H9 (cell line): ENCODE measurements at regions not wholly inside any gene's neighbourhood (a gene's known extent, or its start where the extent isn't known, plus 50 kb on each side); places are given as distances from the start of the nearest gene placed in this dataset.

Experiments
- DNase-seq: peaks from one replicate; pipeline ENCODE4 v3.0.0-alpha.2; 2017
- H2AFZ ChIP-seq: one replicate; pipeline ENCODE4 v1.6.1; 2013; ENCODE audit warnings: mild to moderate bottlenecking, low read length, control low read depth, moderate library complexity
- H2AK5ac ChIP-seq: 2 replicates; pipeline ENCODE4 v1.6.1; 2013; ENCODE audit warnings: low read length, control low read depth, mixed read lengths; ENCODE audit not compliant: insufficient read length
- H2BK120ac ChIP-seq: one replicate; pipeline ENCODE4 v1.6.1; 2013; ENCODE audit warnings: low read depth, mild to moderate bottlenecking, low read length, control low read depth, inconsistent platforms; ENCODE audit not compliant: poor library complexity, severe bottlenecking
- H2BK12ac ChIP-seq: 2 replicates; pipeline ENCODE4 v1.6.1; 2013; ENCODE audit warnings: low read length, control low read depth, mixed read lengths, low read depth; ENCODE audit not compliant: insufficient read length
- H2BK15ac ChIP-seq: 2 replicates; pipeline ENCODE4 v1.6.1; 2013; ENCODE audit warnings: low read depth, low read length, control low read depth
- H2BK20ac ChIP-seq: one replicate; pipeline ENCODE4 v1.6.1; 2013; ENCODE audit warnings: low read depth, mild to moderate bottlenecking, low read length, control low read depth, inconsistent platforms; ENCODE audit not compliant: poor library complexity, severe bottlenecking
- H2BK5ac ChIP-seq: 2 replicates; pipeline ENCODE4 v1.6.1; 2013; ENCODE audit warnings: low read length, control low read depth, mixed read lengths; ENCODE audit not compliant: insufficient read length
- H3K14ac ChIP-seq: 2 replicates; pipeline ENCODE4 v1.6.1; 2013; ENCODE audit warnings: low read length, control low read depth; ENCODE audit not compliant: insufficient read depth
- H3K18ac ChIP-seq: 2 replicates; pipeline ENCODE4 v1.6.1; 2013; ENCODE audit warnings: low read depth, mild to moderate bottlenecking, mixed read lengths, low read length, control low read depth; ENCODE audit not compliant: insufficient read length
- H3K23ac ChIP-seq: 2 replicates; pipeline ENCODE4 v1.6.1; 2013; ENCODE audit warnings: low read length, control low read depth, mixed read lengths, low read depth; ENCODE audit not compliant: insufficient read length
- H3K23me2 ChIP-seq: 2 replicates; pipeline ENCODE4 v1.6.1; 2013; ENCODE audit warnings: low read depth, mild to moderate bottlenecking, mixed read lengths, low read length, control low read depth; ENCODE audit not compliant: insufficient read length, poor library complexity, severe bottlenecking
- H3K27ac ChIP-seq: 2 replicates; pipeline ENCODE4 v1.5.1; 2013; ENCODE audit warnings: low read length, control low read depth, mixed read lengths, low read depth; ENCODE audit not compliant: insufficient read length
- H3K27me3 ChIP-seq: 2 replicates; pipeline ENCODE4 v1.6.1; 2013; ENCODE audit warnings: low read length, control low read depth, inconsistent platforms; ENCODE audit not compliant: insufficient read depth
- H3K4ac ChIP-seq: 2 replicates; pipeline ENCODE4 v1.6.1; 2013; ENCODE audit warnings: low read depth, mild to moderate bottlenecking, control low read depth, inconsistent platforms, low read length, moderate library complexity
- H3K4me1 ChIP-seq: 2 replicates; pipeline ENCODE4 v1.6.1; 2013; ENCODE audit warnings: low read length, control low read depth, inconsistent platforms; ENCODE audit not compliant: insufficient read depth
- H3K4me2 ChIP-seq: 2 replicates; pipeline ENCODE4 v1.6.1; 2013; ENCODE audit warnings: low read length, control low read depth, mixed read lengths; ENCODE audit not compliant: insufficient read length, insufficient read depth
- H3K56ac ChIP-seq: 2 replicates; pipeline ENCODE4 v1.6.1; 2013; ENCODE audit warnings: low read depth, mild to moderate bottlenecking, mixed read lengths, low read length, control low read depth; ENCODE audit not compliant: insufficient read length
- H3K79me1 ChIP-seq: 2 replicates; pipeline ENCODE4 v1.6.1; 2013; ENCODE audit warnings: low read depth, mild to moderate bottlenecking, moderate library complexity, low read length, control low read depth, inconsistent platforms; ENCODE audit not compliant: insufficient read depth, poor library complexity, severe bottlenecking
- H3K79me2 ChIP-seq: 2 replicates; pipeline ENCODE4 v1.6.1; 2013; ENCODE audit warnings: low read length, control low read depth, inconsistent platforms; ENCODE audit not compliant: insufficient read depth
- H3K9ac ChIP-seq: 2 replicates; pipeline ENCODE4 v1.6.1; 2013; ENCODE audit warnings: low read length, control low read depth, mixed read lengths; ENCODE audit not compliant: insufficient read length; ENCODE audit errors: extremely low read depth
- H3K9me3 ChIP-seq: one replicate; pipeline ENCODE4 v1.6.1; 2013; ENCODE audit warnings: low read depth, low read length, inconsistent platforms; ENCODE audit not compliant: control insufficient read depth
- H3T11ph ChIP-seq: one replicate; pipeline ENCODE4 v1.6.1; 2013; ENCODE audit warnings: mild to moderate bottlenecking, low read length, control low read depth, inconsistent platforms
- H4K20me1 ChIP-seq: one replicate; pipeline ENCODE4 v1.6.1; 2013; ENCODE audit not compliant: control insufficient read depth, insufficient read length, insufficient read depth
- H4K5ac ChIP-seq: 2 replicates; pipeline ENCODE4 v1.6.1; 2013; ENCODE audit warnings: low read depth, mild to moderate bottlenecking, mixed read lengths, low read length, control low read depth; ENCODE audit not compliant: insufficient read length
- H4K8ac ChIP-seq: replicated peaks from 2 replicates; pipeline ENCODE4 v1.6.1; 2013; ENCODE audit warnings: low read length, control low read depth, mixed read lengths, low read depth; ENCODE audit not compliant: insufficient read length
- H4K91ac ChIP-seq: 2 replicates; pipeline ENCODE4 v1.6.1; 2013; ENCODE audit warnings: low read depth, mild to moderate bottlenecking, moderate library complexity, mixed read lengths, low read length, control low read depth; ENCODE audit not compliant: insufficient read length
- H3K27ac Mint-ChIP-seq, 3 experiments: 2 replicates in 2 of 3; 3 replicates in 1 of 3; pipeline ENCODE4 v1.8.0; 2020 to 2021; ENCODE audit warnings: mixed read lengths in 3 of 3, mild to moderate bottlenecking in 1 of 3, moderate library complexity in 1 of 3
- H3K27me3 Mint-ChIP-seq: 2 replicates; pipeline ENCODE4 v1.8.0; 2021; ENCODE audit warnings: low read depth, mild to moderate bottlenecking, moderate library complexity, mixed read lengths
- H3K36me3 Mint-ChIP-seq, 3 experiments: 2 replicates in 2 of 3; 3 replicates in 1 of 3; pipeline ENCODE4 v1.8.0; 2020 to 2021; ENCODE audit warnings: low read depth in 3 of 3, mixed read lengths in 3 of 3; ENCODE audit not compliant: insufficient read depth in 1 of 3
- H3K4me1 Mint-ChIP-seq, 2 experiments: 2 replicates each; pipeline ENCODE4 v1.8.0; 2020; ENCODE audit warnings: mixed read lengths in 2 of 2
- H3K4me3 Mint-ChIP-seq, 2 experiments: 2 replicates in 1 of 2; 3 replicates in 1 of 2; pipeline ENCODE4 v1.8.0; 2020 to 2021; ENCODE audit warnings: mild to moderate bottlenecking in 2 of 2, mixed read lengths in 2 of 2, moderate library complexity in 1 of 2
- H3K9me3 Mint-ChIP-seq, 2 experiments: 2 replicates in 1 of 2; 3 replicates in 1 of 2; pipeline ENCODE4 v1.8.0; 2020; ENCODE audit warnings: mild to moderate bottlenecking in 2 of 2, mixed read lengths in 2 of 2, moderate library complexity in 1 of 2
- WGBS: extraction: QIAGEN DNeasy Blood & Tissue Kit; methylation state at CpG from one replicate; pipeline ENCODE4 v1.1.7; 2013; ENCODE audit warnings: missing lambda C conversion rate, low lambda C conversion rate, mixed read lengths; ENCODE audit not compliant: insufficient read length; ENCODE audit errors: extremely low coverage; 5-methylcytosine and 5-hydroxymethylcytosine counted together
- TF ChIP-seq, protein P1 (sequence below): fragments of 200-600 bp; sonication (generic); conservative IDR thresholded peaks from 3 replicates; pipeline ENCODE4 v1.8.0; 2021; ENCODE audit warnings: antibody characterized with exemption, mild to moderate bottlenecking

DNA sequence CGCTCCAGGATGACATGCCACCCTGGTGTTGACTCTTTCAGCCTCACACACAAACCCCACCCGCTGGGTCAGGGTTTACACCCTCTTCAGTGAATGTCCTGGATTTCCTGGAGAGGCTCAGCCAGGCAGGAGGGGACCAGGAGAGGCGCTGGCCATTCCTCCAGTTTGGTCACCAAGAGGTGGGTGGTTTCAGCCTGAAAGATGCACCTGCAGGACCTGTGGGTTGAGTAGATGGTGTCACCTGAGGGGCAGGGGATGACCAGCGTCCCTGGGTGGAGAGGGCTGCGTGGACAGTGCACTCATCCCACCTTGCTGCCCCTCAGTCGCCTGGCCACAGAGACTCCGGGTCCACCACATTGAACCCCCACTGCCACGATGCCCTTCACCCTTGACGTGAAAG lies 179.7 kb downstream of the ASMT start:
- Histone ChIP-seq H2AK5ac (no peak overlapping the region), H4K5ac (no peak overlapping the region), H3K23me2 (no peaks in the 10 kb centered on the region), H3K56ac (no peak overlapping the region), H2BK20ac (no peak overlapping the region), H4K91ac (no peak overlapping the region), H3K18ac (no peak overlapping the region), H4K8ac (no peak overlapping the region), H3K4ac (no peak overlapping the region), H3K23ac (no peak overlapping the region), H2BK5ac (no peak overlapping the region), H3K79me1 (no peaks in the 10 kb centered on the region), H2BK120ac (no peak overlapping the region), H3K27me3 (no peaks in the 10 kb centered on the region), H2BK15ac (no peak overlapping the region), H2AFZ (no peak overlapping the region), H3K14ac (no peak overlapping the region; the same call in 1 of the 2 replicates), H4K20me1 (no peaks in the 10 kb centered on the region), H3K79me2 (no peaks in the 10 kb centered on the region), H2BK12ac (no peak overlapping the region), H3K9me3 (no peaks in the 10 kb centered on the region), H3K4me2 (no peak overlapping the region), H3T11ph (no peak overlapping the region), H3K4me1 (no peaks in the 10 kb centered on the region), H3K27ac (no peak overlapping the region), H3K9ac (no peak overlapping the region)
- H3K4me3 Mint-ChIP-seq, result no peak overlapping the region
- peaks cover 0 to 4% of the 10 kb centered on the region in 2 experiments; a peak in 1 of 4 replicates for H3K4me1 Mint-ChIP-seq
- H3K27ac Mint-ChIP-seq, result no peak overlapping the region
- no peak for DNase-seq
- H3K36me3 Mint-ChIP-seq, result no peaks in the 10 kb centered on the region
- WGBS, result no CpG with 5 or more reads among the region's 9 CpGs
- TF ChIP-seq, protein P1, sequence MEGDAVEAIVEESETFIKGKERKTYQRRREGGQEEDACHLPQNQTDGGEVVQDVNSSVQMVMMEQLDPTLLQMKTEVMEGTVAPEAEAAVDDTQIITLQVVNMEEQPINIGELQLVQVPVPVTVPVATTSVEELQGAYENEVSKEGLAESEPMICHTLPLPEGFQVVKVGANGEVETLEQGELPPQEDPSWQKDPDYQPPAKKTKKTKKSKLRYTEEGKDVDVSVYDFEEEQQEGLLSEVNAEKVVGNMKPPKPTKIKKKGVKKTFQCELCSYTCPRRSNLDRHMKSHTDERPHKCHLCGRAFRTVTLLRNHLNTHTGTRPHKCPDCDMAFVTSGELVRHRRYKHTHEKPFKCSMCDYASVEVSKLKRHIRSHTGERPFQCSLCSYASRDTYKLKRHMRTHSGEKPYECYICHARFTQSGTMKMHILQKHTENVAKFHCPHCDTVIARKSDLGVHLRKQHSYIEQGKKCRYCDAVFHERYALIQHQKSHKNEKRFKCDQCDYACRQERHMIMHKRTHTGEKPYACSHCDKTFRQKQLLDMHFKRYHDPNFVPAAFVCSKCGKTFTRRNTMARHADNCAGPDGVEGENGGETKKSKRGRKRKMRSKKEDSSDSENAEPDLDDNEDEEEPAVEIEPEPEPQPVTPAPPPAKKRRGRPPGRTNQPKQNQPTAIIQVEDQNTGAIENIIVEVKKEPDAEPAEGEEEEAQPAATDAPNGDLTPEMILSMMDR, result no peak
- H3K9me3 Mint-ChIP-seq, result no peaks in the 10 kb centered on the region
- H3K27me3 Mint-ChIP-seq, result no peaks in the 10 kb centered on the region
